GM19463 (cell line): ENCODE measurements at regions not wholly inside any gene's neighbourhood (a gene's known extent, or its start where the extent isn't known, plus 50 kb on each side); places are given as distances from the start of the nearest gene placed in this dataset.

Experiments used
- ATAC-seq: cut with Tn5 transposase; IDR thresholded peaks from one replicate; pipeline ENCODE4 v1.9.1; 2021; ENCODE audit warnings: mild to moderate bottlenecking, moderate library complexity; ENCODE audit not compliant: unreplicated experiment

DNA sequence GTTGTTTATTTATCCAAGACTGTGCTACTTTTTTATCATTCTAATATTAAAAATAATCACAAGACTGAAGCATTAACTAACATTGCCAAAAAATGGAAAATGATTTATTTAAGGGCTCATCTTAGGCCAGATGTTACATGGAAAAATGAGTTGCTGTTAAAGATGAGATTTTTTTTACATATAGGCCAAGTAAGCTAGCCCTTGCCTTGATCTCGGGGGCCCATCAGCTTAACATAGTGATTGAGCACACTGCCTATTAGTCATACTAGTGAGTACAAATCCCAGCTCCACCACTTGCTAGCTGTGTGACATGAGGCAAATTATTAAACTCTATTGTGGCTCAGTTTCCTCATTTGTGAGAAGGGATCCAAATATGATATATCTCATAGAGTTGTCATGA, 275.9 kb upstream of the SNX7 start:
- no peak for ATAC-seq

DNA sequence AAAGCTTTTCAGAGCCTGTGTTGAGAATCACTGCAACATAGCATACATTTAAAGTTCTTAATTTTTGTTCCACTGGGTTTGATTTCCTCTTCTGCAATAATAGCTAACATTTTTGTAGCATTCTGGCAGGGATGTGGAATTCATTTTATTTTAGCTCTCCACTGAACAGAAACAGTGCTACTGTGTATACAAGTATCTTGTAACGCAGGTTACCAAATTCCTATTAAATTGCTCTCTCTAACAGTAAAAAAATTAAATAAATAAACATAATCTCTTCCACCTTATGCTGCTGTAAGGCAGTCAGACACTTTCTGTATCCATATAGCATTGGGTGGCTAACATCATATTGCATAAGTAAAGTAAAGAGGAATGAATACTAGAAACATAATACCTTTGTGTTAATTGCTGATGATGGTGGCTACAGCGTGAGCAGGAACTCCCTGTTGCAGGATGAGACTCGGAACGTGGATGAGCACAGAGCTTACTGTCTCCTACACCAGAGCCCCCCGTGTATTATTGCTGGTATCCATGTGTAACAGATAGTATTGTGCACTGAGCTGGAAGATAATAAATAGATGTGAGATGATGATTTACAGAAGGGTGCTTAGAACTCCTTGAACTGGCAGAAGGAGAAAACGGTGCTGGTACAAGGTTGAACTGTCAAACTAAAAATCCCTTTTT, 276.9 kb upstream of the SNX7 start:
- no peak for ATAC-seq

DNA sequence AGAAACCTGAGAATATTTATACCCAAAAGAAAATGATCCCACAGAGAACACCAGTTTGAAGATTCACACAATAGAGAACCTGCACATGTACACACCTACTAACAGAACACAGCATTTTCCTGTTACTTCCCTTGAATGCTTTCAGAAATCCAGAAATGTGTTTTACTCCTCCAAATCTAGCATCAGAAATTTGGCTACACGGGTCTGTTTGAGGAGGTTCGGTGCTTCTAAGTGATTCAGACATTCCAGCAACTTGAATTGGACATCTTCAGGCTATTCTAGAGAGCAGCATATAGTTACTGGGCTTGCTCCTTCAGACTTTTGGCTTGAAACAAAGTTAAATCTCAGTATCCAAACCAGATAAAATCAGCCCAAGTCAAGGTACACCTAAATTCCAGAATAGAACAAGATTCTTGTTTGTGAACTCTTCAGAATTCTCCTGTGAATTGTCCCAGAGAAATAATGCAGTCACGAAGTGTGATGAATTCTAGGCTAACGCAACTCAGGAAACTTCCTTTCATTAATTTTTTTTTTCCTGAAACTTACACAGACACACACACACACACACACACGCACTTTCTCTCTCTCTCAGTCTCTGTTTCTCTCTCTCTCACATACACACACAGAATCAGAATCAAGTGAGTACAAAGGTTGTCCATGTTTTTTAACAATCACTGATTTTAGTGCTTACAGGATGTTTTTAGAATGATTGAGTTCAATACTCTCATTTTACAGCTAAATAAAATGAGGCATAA, 278.4 kb upstream of the SNX7 start:
- no peak for ATAC-seq

DNA sequence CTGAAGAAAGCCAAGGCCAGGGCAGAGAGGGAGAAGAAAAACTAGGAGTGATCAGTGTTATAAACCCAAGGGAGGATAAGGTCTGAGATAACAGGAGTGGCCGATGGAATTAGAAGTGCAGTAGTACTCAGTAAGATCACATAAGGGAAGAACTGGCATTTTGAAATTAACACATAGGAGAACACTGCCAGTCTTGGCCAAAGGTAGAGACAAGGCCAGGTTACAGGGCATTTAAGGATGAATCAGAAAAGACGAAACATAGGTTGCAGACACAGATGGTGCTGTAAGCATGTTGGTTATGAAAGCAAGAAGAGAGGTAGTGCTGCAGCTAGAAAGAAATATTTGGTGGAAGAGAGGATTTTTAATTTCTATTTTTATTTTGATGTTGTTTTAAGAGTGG, 278.9 kb upstream of the SNX7 start:
- ATAC-seq = no peak

DNA sequence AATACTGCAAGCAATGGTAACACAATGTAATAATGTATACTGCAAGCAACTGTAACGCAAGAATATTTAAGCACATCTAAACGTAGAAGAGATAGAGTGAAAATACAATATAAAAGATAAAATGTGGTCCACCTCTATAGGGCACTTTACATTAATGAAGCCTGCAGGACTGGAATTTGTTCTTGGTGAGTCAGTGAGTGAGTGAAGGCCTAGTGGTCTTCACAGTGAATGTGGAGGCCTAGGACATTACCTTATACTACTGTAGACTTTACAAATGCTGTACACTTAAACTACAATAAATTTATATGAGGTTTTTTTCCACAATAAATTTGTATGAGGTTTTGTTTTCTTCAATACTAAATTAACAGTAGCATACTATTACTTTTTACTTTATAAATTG, 287.4 kb upstream of the SNX7 start:
- no peak for ATAC-seq

DNA sequence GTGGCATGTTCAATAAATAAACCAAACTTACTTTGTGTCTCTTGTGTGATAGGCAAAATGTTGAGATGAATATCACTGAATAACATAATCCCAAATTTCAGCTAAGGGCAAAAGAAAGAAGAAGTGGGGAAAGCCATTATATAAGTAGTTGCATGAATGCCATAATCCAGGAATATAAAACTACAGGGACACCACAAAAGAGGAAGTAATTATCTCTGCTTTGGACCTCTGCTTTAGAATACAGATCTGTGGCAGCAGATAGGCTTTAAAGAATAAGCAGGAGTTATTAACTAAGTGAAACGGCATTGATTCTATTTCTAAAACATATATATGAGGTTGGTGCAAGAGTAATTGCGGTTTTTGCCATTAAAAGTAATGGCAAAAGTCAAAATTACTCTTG, 288.5 kb upstream of the SNX7 start:
- no peak for ATAC-seq

DNA sequence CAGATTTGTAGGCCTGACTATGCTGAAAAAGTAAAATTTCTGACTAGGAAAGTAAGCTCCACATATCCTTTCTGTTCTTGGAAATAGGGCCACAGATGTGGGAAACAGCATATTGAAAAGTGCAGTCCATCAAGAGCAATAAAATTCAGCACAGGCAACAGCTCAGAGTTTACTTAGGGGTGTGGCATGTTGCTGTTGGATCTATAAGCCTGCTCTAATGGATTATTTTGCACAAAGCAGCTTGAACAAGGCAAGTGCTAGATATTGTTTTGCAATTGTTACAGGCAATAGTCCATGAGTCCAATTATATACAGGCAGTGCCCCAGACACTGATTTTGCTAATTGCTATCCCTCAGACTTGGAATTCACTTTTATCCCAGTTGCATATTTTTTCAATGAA, 289.8 kb upstream of the SNX7 start:
- no peak for ATAC-seq

DNA sequence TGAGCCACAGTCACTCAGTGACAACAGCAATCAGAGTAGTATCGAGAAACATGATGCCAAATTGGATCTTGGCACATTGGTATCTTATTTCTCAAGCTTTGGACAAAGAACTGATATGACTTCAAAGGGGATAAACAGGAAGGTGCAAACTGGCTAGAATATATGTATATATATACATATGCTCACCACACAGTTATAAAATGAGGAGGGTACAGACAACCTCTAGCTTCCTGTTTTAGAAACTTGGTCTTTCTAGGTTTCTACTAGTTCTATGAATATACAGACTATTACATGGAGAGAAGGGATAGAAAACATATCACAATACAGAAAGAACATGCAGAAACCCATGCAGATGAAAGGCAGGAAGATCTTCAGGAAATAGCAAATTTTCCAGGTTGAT, 292.1 kb upstream of the SNX7 start:
- ATAC-seq = no peak

DNA sequence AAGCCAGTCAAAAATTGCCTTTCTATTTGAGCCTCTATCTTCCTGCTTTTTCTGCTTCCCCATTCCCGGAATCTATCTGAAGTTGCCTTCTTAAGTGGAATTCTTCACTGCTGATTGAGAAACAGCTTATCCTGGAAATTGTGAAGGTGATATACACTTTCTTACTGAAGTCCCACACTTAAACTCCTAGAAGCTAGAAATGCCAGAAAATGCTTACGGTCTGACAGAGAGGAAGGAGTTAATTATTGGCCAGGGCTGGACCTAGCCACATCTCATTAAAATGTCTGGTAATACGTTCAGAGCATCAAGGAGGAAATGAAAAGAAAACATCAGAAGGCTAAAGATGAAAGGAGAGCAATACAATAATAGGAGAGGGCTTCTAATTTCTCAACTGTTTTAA, 292.5 kb upstream of the SNX7 start:
- no peak for ATAC-seq

DNA sequence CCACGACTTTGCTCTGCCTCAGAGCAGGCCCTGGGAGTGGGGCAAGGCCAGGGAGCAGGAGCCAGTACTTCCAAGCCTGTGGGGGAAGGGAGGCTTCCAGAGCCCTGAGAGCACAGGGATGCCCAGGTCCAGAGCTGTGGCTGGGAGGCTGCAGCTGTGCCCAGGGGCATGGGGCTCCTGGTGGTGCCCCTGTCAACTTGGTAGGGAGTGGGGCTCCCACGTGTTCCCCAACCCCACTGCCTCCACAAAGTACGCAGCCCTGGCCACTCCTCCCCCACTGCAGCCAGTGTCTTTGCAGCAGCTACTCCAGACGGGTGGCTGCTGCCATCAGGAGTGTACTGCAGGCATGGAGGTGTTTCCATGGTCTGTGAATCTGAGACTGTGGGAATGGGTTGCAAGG, 294.1 kb upstream of the SNX7 start:
- no peak for ATAC-seq

DNA sequence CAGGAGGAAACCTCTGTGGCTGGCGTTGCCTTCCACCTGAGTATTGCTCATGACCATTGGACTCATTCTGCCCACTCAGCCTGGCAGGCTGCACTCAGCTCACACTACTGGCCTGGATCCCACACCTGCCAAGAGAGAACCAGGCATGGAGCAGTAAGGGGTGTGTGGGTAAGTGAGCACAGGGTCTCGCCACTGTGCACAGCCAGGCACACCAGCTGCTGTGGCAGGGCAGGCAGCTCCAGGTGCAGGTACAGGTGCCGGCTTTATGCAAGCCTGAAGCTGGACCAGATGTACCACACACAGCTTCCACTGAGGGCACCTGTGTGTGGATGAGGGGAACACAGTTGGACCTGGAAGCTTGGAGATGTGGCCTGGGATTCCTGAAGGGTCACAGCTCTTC, 295.2 kb upstream of the SNX7 start:
- no peak for ATAC-seq

DNA sequence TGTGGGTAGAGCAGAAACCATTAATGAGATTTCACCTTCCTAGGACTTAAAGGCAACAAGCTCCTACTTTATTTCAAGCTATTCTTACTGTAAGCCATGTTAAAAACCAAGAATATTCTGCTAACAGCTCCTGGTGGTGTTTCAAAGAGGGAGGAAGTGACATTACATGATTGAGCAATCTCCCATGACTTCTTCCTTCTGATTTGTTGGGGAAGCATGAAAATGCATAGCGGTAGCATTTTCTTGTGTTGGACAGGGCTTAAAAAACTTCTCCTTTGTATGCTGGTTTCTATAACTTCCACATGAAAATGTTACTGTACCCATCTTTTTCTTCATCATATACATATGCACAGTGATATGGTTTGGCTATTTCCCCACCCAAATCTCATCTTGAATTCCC, 297.0 kb upstream of the SNX7 start:
- ATAC-seq = no peak

DNA sequence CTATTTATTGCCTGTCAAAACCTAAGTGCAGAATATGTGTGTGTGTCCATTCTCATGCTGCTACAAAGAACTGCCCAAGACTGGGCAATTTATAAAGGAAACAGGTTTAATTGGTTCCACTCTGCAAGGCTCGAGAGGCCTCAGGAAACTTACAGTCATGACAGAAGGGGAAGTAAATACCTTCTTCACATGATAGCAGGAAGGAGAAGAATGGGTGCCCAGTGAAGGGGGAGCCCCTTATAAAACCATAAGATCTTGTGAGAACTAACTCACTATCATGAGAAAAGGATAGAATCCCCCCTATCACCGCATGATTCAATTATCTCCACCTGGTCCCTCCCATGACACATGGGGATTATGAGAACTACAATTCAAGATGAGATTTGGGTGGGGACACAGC, 300.7 kb upstream of the SNX7 start:
- ATAC-seq = no peak

DNA sequence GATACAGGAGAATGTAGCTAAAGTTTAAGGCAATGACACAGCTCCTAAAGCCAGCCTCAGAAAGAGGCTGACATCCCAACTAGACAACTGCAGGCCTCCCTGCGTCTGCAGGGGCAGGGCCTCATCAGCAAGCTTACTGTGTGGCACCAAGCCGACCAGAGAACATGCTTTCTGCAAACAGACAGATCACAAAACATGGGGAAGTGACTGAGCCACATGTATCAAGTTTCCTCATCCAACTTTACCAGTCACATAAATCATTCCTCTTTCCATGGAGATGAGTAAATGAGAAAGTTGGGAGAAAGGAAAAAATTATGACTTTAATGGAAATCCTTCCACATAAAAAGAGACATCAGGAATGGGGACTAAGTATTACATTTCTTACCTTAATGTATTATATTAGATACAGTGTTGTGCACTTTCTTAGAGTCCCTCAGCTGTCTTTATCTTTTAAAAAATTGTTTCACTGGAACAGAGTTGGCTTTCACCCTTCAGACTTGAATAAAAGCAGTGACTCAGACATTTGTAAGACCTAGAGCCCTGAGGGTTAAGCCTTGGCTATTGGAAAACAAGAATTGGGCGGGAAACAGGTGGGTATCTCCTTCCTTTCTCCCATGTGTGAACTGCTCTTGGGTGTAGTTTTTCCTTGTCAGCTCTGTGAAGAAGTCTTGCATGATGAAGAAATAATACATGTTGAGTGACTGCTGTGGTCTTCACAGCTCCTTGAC, 305.7 kb upstream of the SNX7 start:
- no peak for ATAC-seq

DNA sequence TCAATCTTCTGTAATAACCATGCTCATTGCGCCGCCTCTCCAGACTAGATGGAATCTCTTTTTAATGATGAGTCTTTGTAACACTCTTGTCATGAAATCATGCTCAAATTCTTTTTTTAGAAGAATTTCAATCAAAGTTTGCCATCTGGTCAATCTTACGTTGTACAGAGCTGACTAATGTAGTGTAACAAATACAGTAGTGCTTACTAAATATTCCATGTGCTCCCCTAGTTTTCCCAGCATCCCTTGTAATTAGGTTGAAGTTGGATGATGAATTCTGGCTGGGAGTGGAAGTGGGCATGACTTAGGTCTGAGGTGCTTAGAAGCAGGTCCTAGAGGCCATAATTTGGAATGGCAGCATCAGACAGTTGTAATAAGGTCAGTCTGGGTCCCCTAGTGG, 309.1 kb upstream of the SNX7 start:
- no peak for ATAC-seq

DNA sequence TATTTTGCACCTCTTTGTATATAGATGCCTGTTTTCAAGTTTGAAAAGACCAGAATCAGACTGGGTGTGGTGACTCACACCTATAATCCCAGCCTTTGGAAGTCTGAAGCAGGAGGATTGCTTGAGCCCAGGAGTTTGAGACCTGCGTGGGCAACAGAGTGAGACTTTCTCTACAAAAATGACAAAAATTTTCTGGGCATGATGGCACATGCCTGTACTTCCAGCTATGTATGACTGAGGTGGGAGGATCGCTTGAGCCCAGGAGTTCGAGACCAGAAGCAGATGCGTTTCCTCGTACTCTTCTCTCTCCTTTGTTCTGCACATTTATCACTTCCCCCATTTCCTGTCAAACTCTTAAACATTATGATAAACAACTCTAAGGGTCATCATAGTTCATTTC, 310.0 kb upstream of the SNX7 start:
- no peak for ATAC-seq

DNA sequence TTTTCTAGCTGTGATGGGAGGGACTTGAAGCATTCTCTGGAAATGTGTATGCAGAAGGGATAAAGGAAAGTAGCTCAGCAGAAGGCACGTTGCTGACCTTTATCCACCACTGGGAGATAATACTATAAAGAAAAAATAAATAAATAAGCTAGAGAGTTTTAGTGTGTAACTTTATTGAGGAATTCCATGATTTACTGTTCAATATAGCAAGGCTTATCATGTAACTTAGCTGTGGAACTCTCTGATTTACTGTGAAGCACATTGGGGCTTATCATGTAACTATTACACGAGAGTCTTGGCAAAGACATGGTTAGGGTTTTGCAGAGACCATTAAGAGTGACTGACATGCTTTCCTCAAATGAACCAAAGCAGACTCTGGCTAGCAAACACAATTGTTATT, 316.1 kb upstream of the SNX7 start:
- no peak for ATAC-seq

DNA sequence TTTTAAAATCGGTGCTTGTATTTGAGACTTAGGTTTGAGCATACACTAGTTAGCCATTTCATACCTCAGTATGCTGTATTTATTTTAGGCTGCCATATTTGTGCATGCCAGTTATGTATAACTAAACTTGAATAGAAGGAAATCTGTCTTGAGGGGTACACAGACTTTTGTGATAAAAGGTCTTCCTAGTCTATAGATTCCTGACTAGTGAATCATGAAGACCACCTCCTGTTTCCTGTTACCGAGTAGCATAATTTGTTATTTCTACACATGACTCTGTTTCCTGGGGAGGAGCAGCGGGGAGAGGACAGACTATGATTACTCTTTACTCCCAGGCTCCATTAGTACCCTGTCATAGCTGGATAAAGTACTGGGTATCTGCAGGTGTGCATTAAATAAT, 316.8 kb upstream of the SNX7 start:
- ATAC-seq = no peak

DNA sequence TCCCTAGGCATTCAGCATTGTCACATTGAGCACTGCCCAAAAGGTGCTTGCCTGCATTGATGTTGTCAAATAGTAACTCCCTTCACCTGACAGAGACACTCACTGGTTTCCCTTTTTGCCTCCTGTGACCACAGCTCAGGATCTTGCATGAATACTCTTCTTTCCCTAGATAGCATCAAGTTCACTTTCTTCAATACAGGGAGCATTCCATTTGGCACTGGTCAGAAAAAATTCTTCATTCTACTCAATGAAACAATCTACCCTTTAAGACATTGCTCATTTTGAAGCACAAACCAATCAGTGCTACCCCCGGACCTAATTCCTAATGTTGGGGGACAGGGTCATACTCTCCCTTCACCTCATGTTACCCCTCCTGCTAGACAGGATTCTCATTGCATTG, 319.0 kb upstream of the SNX7 start:
- no peak for ATAC-seq

DNA sequence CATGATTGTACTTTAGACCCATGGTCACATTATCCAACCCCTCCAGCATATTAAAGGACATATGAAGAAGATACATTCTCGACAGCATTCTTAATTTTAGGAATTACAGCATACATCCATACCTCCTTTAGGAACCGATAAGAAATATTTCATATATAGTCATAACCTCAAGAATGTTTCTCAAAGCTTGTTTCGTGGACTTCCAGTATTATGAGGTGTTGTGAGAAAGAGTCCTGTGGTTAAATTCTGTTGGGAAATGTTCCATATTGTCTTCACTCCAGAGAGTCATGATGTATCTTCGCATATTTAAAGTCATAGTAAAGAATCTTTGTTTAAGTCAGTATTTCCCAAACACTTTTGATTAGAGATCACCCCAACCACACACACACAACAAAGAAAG, 321.0 kb upstream of the SNX7 start:
- ATAC-seq = no peak

DNA sequence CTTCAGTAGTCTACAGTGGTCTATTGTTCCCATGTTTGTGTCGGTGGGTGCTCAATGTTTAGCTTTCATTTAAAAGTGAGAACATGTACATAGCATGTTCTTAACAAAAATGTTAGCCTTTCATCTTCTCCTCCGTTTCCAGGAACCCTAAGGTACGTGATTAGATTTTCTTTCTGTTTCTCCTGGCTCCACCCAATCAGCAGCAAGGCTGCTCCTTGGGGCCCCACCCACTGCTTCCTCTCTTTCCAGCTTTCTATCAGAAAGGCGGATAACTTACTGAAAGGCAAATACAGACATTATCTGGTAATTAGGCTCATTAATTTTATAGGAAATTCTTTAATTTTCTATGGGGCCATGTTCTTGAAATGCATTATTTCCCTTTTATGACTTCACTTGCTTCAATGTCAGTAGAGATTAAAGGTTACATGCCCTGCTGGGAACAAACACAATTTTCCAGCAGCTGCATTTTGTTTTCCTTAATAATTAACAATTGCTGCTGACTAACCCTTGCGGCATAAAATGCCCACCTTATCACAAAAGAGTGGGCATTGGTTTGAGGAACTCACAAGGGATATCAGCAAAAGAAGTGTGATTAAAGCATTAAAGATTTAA, 324.9 kb upstream of the SNX7 start:
- no peak for ATAC-seq

DNA sequence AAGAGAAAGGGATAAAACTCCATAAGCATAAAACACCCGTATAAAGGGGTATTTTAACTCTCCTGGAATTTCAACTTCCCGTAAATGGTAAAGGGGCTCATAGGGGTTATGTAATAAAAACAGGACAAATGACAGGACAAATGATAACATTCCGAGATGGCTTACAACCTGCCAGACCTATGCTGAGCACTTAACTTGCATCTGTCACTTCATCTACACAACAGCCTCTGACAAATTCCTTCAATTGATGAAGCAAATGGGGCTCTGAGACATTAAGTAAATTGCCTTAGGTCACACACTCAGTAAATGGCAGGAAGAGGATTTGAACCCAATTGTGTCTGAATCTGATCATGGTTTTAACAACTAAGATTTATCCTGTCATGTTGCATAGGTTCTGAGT, 327.6 kb upstream of the SNX7 start:
- ATAC-seq = no peak
